GM12878 (cell line): ENCODE measurements at regions not wholly inside any gene's neighbourhood (a gene's known extent, or its start where the extent isn't known, plus 50 kb on each side); places are given as distances from the start of the nearest gene placed in this dataset.

Experiments used
- ATF7 ChIP-seq: fragments of 450-650 bp; IDR thresholded peaks from 2 replicates; pipeline ENCODE4 v1.6.1; 2016; ENCODE audit warnings: low read depth, mild to moderate bottlenecking
- ELK1 ChIP-seq: IDR thresholded peaks from 2 replicates; pipeline ENCODE4 v1.6.1; 2012; ENCODE audit warnings: low read depth, low read length, improper control_type of control experiment
- KDM1A ChIP-seq: fragments of 200-600 bp; sonication (generic); IDR thresholded peaks from 2 replicates; pipeline ENCODE4 v1.6.1; 2016; ENCODE audit warnings: borderline replicate concordance
- MAX ChIP-seq: IDR thresholded peaks from 2 replicates; pipeline ENCODE4 v1.6.1; 2012; ENCODE audit warnings: low read depth, low read length, improper control_type of control experiment
- MTA3 ChIP-seq: IDR thresholded peaks from 2 replicates; pipeline ENCODE4 v1.6.1; 2012; ENCODE audit warnings: low read length, inconsistent platforms, borderline replicate concordance
- NR2C1 ChIP-seq: fragments of 450-650 bp; IDR thresholded peaks from 2 replicates; pipeline ENCODE4 v1.6.1; 2017; ENCODE audit warnings: antibody characterized with exemption, mild to moderate bottlenecking, moderate library complexity
- RAD21 ChIP-seq: IDR thresholded peaks from 2 replicates; pipeline ENCODE4 v1.6.1; 2011; ENCODE audit warnings: mild to moderate bottlenecking, low read depth, low read length, moderate library complexity; ENCODE audit not compliant: insufficient read depth
- SIN3A ChIP-seq: IDR thresholded peaks from 2 replicates; pipeline ENCODE4 v1.6.1; 2012; ENCODE audit warnings: low read depth, low read length, improper control_type of control experiment
- SP1 ChIP-seq: IDR thresholded peaks from one replicate; pipeline ENCODE4 v1.6.1; 2011; ENCODE audit warnings: low read depth, low read length
- TCF7 ChIP-seq: IDR thresholded peaks from 2 replicates; pipeline ENCODE4 v1.6.1; 2014; ENCODE audit warnings: antibody characterized with exemption, borderline replicate concordance
- YY1 ChIP-seq: IDR thresholded peaks from 2 replicates; pipeline ENCODE4 v1.6.1; 2011; ENCODE audit warnings: low read depth, mild to moderate bottlenecking, low read length
- TF ChIP-seq, protein P1 (sequence below), 3 experiments: IDR thresholded peaks in 2 of 3; conservative IDR thresholded peaks in 1 of 3; 2 replicates each; pipeline ENCODE4 v1.5.1; 2011; ENCODE audit warnings: low read depth in 3 of 3, low read length in 3 of 3, mild to moderate bottlenecking in 3 of 3, control low read depth in 2 of 3, moderate library complexity in 2 of 3, inconsistent platforms in 1 of 3, mixed read lengths in 1 of 3; ENCODE audit not compliant: control insufficient read depth in 2 of 3, insufficient read depth in 1 of 3; ENCODE audit errors: extremely low read depth in 1 of 3

GRCh38 chr6:144834426-144835038 is 549.4 kb downstream of the UTRN start:
- TF ChIP-seq MTA3 (no peak), ELK1 (no peak), SP1 (no peak), NR2C1 (no peak), RAD21 (no peak), KDM1A (no peak), MAX (no peak), TCF7 (no peak), SIN3A (no peak), ATF7 (no peak), YY1 (no peak)
- TF ChIP-seq, protein P1, sequence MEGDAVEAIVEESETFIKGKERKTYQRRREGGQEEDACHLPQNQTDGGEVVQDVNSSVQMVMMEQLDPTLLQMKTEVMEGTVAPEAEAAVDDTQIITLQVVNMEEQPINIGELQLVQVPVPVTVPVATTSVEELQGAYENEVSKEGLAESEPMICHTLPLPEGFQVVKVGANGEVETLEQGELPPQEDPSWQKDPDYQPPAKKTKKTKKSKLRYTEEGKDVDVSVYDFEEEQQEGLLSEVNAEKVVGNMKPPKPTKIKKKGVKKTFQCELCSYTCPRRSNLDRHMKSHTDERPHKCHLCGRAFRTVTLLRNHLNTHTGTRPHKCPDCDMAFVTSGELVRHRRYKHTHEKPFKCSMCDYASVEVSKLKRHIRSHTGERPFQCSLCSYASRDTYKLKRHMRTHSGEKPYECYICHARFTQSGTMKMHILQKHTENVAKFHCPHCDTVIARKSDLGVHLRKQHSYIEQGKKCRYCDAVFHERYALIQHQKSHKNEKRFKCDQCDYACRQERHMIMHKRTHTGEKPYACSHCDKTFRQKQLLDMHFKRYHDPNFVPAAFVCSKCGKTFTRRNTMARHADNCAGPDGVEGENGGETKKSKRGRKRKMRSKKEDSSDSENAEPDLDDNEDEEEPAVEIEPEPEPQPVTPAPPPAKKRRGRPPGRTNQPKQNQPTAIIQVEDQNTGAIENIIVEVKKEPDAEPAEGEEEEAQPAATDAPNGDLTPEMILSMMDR (IDR thresholded peaks at IDR 0.05 in 2 of 3, conservative IDR thresholded peaks at IDR 0.05 in 1 of 3; ENCODE audit: control insufficient read depth in 2 of 3, extremely low read depth in 1 of 3, insufficient read depth in 1 of 3, low read depth in 3 of 3, low read length in 3 of 3) = no peak
